Fibroblast of pulmonary artery (primary cell): ENCODE measurements at regions not wholly inside any gene's neighbourhood (a gene's known extent, or its start where the extent isn't known, plus 50 kb on each side); places are given as distances from the start of the nearest gene placed in this dataset.

Source experiments
- DNase-seq: peaks from one replicate; pipeline ENCODE4 v3.0.0-alpha.2; 2010; ENCODE audit warnings: low read depth
- H3K4me3 ChIP-seq: replicated peaks from 2 replicates; pipeline ENCODE4 v1.5.1; 2011; ENCODE audit warnings: low read depth, mild to moderate bottlenecking, control low read depth, low read length, moderate library complexity
- CTCF ChIP-seq: IDR thresholded peaks from 2 replicates; pipeline ENCODE4 v1.5.1; 2011; ENCODE audit warnings: mild to moderate bottlenecking, control low read depth, low read length, inconsistent platforms; ENCODE audit errors: missing control alignments

GRCh38 chr10:64617085-64617484 is 1095.9 kb downstream of the REEP3 start:
- no peak for TF ChIP-seq CTCF
- H3K4me3 ChIP-seq, result no peak overlapping the region
- DNase-seq, result no peak

GRCh38 chr10:64619102-64619501 is 1097.9 kb downstream of the REEP3 start:
- no peak for DNase-seq
- TF ChIP-seq CTCF, result no peak
- no peak overlapping the region for H3K4me3 ChIP-seq

GRCh38 chr10:64626924-64627323 is 1105.7 kb downstream of the REEP3 start:
- no peak for TF ChIP-seq CTCF
- DNase-seq, result no peak
- H3K4me3 ChIP-seq, result no peak overlapping the region

- TF ChIP-seq CTCF, result no peak
- no peak overlapping the region for H3K4me3 ChIP-seq
- no peak for DNase-seq
These were observed 1109.3 kb downstream of the REEP3 start for GRCh38 chr10:64630534-64630933.

- H3K4me3 ChIP-seq, result no peak overlapping the region
- no peak for DNase-seq
- no peak for TF ChIP-seq CTCF
These were observed 1114.7 kb downstream of the REEP3 start for GRCh38 chr10:64635906-64636305.

- no peak overlapping the region for H3K4me3 ChIP-seq
- TF ChIP-seq CTCF, result no peak
- no peak for DNase-seq
These were observed 1115.3 kb downstream of the REEP3 start for GRCh38 chr10:64636461-64636860.

GRCh38 chr10:64637939-64638338 is 1116.7 kb downstream of the REEP3 start:
- H3K4me3 ChIP-seq, result no peak overlapping the region
- DNase-seq, result no peak
- TF ChIP-seq CTCF, result no peak
